Mesodermal cell (in vitro differentiated cells): ENCODE measurements at regions not wholly inside any gene's neighbourhood (a gene's known extent, or its start where the extent isn't known, plus 50 kb on each side); places are given as distances from the start of the nearest gene placed in this dataset.
"Not testable (repeated sequence)": the region's sequence is repeated elsewhere in the genome, so short reads cannot be mapped to it uniquely, and the experiment has no call there.

Experiments
- H3K27ac ChIP-seq: 2 replicates; pipeline ENCODE4 v1.7.0; 2013; ENCODE audit warnings: mild to moderate bottlenecking, low read depth, low read length, moderate library complexity; ENCODE audit not compliant: severe bottlenecking
- H3K36me3 ChIP-seq: 2 replicates; pipeline ENCODE4 v1.7.1; 2013; ENCODE audit warnings: mild to moderate bottlenecking, low read length, moderate library complexity; ENCODE audit not compliant: control insufficient read depth, insufficient read depth
- H3K4me1 ChIP-seq: one replicate; pipeline ENCODE4 v1.7.1; 2013; ENCODE audit warnings: mild to moderate bottlenecking, low read length; ENCODE audit not compliant: insufficient read depth, control insufficient read depth, poor library complexity, severe bottlenecking
- H3K4me3 ChIP-seq: 2 replicates; pipeline ENCODE4 v1.7.0; 2013; ENCODE audit warnings: low read length, control low read depth, mild to moderate bottlenecking; ENCODE audit not compliant: insufficient read depth, poor library complexity, severe bottlenecking; ENCODE audit errors: extremely low read depth
- H3K9me3 ChIP-seq: 2 replicates; pipeline ENCODE4 v1.7.1; 2013; ENCODE audit warnings: mild to moderate bottlenecking, low read length, moderate library complexity; ENCODE audit not compliant: control insufficient read depth
- WGBS, 2 experiments: methylation state at CpG; one replicate each; pipeline ENCODE4 v1.1.5; 2013; ENCODE audit warnings: missing lambda C conversion rate in 2 of 2; ENCODE audit not compliant: insufficient coverage in 2 of 2; 5-methylcytosine and 5-hydroxymethylcytosine counted together

DNA sequence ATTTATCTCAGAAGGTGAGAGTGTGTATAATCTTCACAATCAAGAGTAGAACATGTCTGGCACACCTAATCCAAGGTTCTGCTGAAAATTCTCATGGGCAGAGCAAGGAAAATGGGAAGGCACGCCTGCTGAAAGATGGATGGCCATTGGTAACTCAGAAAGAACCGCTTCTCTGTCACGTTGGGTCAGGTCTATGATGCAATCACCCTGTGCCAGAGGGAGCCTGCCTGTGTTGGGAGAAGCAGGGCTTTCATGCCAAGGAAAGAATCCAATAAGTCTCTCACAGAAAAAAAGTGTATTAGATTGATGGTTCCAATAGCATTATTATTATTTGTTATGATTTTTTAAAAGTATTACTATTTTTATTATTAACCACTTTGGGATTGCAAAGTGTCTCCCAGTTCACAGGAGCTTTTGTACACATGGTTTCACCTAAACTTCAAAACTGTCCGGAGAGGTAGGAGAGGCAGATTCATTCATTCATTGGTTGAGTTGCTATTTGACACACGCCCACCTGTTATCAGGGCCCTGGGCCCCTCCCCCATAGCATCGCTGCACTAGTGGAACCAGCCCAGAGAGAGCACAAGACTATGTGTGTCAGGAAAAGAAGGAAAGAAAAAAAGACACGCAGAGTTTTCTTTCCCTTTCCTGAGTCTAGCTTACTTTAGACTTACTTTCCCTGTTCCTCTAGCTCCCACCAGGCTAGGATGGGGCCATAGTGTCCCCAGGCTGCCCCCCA lies 324.6 kb downstream of the BCL2L11 start:
- not testable (repeated sequence) for H3K36me3 ChIP-seq, H3K27ac ChIP-seq, H3K4me3 ChIP-seq, H3K4me1 ChIP-seq, H3K9me3 ChIP-seq
- no CpG with 5 or more reads among the region's 7 CpGs for WGBS, 2 experiments

DNA sequence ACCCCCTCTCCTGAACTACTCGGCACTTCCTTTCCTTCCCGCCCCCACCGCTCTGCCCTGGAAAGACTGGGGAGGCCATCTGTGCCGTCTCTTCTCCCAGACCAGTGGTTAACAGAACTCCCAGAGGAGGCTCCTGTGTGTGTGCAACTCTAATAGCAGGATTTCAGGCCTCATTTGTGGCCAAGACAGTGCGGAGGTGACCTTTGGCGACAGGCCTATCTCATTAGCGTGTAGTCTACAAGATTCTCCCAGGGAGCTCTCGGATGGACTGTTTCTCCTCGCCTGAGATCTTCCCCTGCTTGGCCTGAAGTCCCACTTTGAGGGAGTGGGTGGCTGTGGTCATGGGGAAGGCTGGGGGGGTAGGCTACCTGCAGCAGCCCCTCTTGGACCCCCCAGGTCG lies 325.2 kb downstream of the BCL2L11 start:
- not testable (repeated sequence) for H3K36me3 ChIP-seq, H3K4me1 ChIP-seq, H3K27ac ChIP-seq, H3K4me3 ChIP-seq, H3K9me3 ChIP-seq
- no CpG with 5 or more reads among the region's 10 CpGs for WGBS, 2 experiments

DNA sequence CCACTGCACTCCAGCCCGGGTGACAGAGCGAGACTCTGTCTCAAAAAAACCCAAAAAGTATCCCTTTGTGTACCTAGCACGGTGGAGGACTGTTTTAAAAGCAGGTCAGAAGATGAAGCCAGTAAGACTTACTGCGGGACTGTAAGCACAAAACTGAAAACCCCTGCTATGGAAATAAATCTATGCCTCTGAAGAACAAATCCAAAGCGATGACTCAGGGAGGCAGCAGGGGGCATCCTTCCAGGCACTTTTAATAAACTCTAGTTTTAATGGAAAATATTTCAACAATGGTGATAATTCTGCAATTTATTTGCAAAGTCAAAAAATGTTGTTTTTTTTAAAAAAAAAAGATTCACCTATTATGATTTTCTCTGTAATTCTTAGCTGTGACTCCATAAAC lies 326.8 kb downstream of the BCL2L11 start:
- WGBS, 2 experiments: 60% methylated on average over 1 of the region's 5 CpGs; no CpG with 5 or more reads in 1 of the 2 experiments

DNA sequence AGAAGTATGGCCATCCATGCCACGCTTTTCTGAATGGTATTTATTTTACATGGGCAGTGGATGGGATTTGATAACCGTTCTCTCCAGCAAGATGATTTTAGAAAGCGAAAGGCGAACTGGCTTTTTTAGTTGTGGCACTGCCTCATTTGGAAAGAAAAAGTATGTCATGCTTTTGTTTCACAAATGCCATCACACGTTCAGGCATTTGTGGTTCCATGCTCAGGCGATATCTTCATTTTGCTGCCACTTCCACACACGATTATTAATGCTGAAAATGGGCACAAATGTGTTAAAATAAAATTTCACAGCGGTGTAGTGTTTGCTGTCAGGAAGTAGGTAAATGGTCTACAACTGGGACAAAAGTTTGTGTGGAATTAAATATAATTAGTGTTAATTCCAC lies 328.1 kb downstream of the BCL2L11 start:
- not testable (repeated sequence) for H3K27ac ChIP-seq, H3K9me3 ChIP-seq, H3K4me3 ChIP-seq, H3K4me1 ChIP-seq, H3K36me3 ChIP-seq
- no CpG with 5 or more reads among the region's 8 CpGs for WGBS, 2 experiments

More for the DNA sequence above, 326.8 kb downstream of the BCL2L11 start:
- not testable (repeated sequence) for H3K27ac ChIP-seq, H3K4me1 ChIP-seq, H3K9me3 ChIP-seq, H3K36me3 ChIP-seq, H3K4me3 ChIP-seq

DNA sequence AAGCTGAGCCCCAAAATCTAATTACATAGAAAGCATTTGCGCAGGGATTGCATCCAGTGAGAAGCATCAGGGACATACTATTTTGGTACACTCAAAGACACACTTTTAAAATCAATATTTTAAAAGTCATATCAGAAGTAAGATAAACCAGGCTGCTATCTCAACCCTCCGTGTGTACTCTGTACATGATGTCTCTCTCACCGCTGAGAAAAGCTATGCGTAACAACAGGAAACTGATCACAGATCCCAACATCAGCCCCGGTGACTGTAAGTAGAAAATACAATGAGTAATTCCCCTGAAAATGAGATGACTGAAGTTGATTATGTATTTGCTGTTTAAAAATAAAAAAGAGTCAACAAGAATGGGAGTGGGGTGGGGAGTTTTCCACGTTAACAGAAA lies 329.8 kb downstream of the BCL2L11 start:
- WGBS, 2 experiments: no CpG with 5 or more reads among the region's 6 CpGs
- H3K27ac ChIP-seq, H3K4me3 ChIP-seq, H3K9me3 ChIP-seq, H3K36me3 ChIP-seq, H3K4me1 ChIP-seq: not testable (repeated sequence)

DNA sequence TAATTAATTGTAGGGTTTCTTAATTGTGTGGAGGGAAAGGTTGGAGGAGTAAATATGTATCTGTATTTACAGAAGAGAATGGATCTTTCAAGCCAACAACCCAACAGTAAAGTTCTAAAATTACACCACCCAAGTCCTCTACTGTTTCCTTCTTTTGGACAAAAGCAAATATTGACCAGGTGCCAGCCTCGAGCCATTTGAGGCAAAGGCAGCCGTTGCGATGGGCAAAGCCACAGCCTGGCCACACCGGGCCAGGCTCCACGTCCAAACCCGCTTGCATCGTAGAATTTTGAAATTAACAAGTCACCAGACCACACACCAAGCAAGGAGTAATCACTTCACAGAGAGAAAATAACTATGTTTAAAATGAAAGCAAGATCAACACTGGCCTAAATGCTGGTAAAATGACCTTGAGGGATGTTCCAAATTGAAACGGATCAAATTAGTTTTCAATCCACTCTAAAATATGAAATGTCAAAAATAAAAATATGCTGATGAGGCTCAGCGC lies 331.0 kb downstream of the BCL2L11 start:
- not testable (repeated sequence) for H3K4me3 ChIP-seq, H3K36me3 ChIP-seq, H3K27ac ChIP-seq, H3K9me3 ChIP-seq
- no CpG with 5 or more reads among the region's 9 CpGs for WGBS, 2 experiments
- H3K4me1 ChIP-seq: peaks cover 11% of the 10 kb centered on the region

DNA sequence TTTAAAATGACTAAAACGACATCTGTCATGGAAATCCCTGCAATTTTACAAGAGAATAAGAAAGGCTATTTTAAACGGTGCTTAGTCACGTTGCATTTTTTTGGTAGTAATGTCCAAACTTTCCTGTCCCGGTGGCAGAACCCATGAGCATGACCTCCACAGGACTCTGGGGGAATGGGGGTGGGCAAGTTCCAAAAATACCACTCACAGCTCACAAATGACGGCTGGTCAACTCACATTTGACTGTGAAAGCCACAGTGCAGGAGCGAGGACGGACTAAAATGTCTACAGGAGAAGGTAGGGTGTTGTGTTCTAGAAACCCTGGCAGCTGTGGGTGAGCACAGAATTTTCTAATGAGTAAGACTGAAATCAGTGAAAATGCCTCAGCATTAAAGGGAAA lies 331.5 kb downstream of the BCL2L11 start:
- not testable (repeated sequence) for H3K27ac ChIP-seq, H3K4me3 ChIP-seq, H3K36me3 ChIP-seq, H3K9me3 ChIP-seq
- peaks cover 11% of the 10 kb centered on the region for H3K4me1 ChIP-seq
- no CpG with 5 or more reads among the region's 7 CpGs for WGBS, 2 experiments

DNA sequence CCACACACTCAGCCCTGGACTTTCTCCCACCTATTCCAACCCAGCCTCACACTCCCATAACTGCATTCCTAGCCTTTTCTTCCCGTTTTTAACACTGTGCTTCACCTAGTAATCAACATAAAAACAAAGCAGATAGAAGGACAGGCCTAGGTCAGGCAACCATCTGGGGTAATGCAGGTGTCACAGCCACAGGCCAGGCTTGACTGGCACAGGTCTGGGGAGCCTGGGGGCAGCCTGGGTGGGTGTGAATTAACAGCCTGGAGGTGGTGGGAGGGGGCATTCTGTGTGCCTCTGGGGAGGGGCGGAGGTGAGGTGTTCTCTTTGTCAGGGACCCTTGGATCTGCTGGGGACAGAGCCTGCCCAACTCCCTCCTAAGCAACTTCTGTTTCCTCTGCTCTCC lies 332.6 kb downstream of the BCL2L11 start:
- peaks cover 11% of the 10 kb centered on the region for H3K4me1 ChIP-seq
- not testable (repeated sequence) for H3K27ac ChIP-seq, H3K4me3 ChIP-seq, H3K9me3 ChIP-seq, H3K36me3 ChIP-seq
- no CpG with 5 or more reads among the region's 2 CpGs for WGBS, 2 experiments

DNA sequence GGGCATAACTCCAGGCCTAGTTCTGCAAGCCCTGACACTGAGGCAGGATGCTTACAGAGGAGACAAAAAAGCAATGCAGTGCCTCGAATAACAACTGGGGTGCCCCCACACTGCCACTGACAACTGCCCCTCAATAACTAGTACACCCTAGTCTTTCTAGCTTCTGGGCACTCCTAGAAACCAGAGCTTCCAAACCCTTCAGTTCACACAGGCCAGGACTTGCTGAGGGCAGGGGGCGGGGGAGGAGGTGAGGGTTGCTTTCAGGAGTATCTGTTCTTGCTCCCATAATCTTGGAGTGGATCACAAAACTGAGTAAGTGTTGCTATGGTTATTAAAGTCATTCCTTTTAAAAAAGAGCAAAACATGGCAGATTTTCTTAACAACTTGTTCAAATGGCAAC lies 333.1 kb downstream of the BCL2L11 start:
- not testable (repeated sequence) for H3K27ac ChIP-seq, H3K9me3 ChIP-seq, H3K36me3 ChIP-seq, H3K4me3 ChIP-seq
- peaks cover 11% of the 10 kb centered on the region for H3K4me1 ChIP-seq
- no CpG with 5 or more reads among the region's 2 CpGs for WGBS, 2 experiments

DNA sequence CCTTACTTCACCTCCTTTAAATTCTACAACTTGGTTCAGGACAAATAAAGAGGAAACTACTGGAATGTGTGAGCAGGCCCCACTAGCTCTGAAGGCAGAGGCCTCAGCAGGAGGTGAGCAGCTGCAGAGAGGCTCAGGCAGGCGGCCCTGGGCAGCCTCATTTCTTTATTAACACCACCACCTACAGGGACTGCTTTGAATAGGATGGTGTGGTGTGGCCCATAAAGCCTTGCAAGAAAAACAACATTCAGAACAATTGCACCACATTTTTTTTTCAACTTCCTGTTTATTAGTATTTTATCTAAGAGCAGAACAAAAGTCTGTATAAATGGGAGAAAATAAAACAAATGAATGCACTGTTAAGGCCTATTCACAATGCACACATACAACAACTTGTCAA lies 333.7 kb downstream of the BCL2L11 start:
- no CpG with 5 or more reads among the region's 1 CpG for WGBS, 2 experiments
- H3K27ac ChIP-seq, H3K9me3 ChIP-seq, H3K4me3 ChIP-seq, H3K36me3 ChIP-seq: not testable (repeated sequence)
- peaks cover 11% of the 10 kb centered on the region for H3K4me1 ChIP-seq

DNA sequence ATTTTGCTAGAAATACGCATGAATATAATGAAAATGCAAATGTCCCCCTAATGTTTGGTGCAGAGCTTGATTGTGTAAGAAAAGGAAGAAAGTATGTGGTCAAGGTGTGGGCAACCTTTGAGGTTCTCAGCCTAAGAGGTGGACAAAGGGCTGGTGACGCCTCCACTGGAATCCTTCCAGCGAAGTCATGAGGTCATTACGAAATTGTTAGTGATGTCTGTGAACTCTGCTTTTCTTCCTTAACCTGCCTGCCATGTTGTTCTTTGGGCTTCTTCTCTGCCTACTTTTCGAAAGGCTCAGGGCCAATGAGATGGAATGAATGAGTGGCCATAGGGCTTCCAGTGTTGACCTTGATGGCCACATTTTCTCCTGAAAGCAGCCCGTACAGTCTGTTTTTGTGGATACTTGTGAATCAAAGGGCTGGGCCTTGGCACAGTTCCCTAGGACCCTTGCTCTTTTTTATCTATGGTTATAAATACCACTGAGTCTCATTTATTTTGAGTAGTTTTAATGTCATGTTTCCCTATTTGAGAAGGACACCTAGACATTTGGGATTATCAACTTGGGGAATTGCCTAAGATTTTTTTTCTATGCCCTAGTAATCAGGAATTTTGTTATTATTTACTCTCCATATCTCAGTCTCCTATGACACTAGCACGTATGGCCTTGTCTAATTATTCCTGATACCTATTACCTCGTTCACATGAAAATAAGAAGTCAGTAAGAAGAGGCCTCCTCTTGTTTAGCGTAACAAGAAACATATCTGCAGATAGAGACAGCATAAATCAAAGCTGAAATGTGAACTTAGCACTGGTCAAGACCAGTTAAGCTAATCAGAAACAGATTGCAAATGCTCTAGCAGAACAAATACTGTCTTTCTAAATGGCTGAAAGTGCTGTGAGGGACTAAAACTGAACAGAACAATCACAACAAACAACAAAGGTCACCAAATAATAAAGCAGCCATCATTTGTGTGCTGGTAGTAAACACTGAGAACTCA lies 334.6 kb downstream of the BCL2L11 start:
- peaks cover 11% of the 10 kb centered on the region for H3K4me1 ChIP-seq
- H3K4me3 ChIP-seq, H3K36me3 ChIP-seq, H3K27ac ChIP-seq, H3K9me3 ChIP-seq: not testable (repeated sequence)
- WGBS, 2 experiments: 100% methylated on average over 1 to 2 of the region's 9 CpGs
